ENCODE measurements at regions not wholly inside any gene's neighbourhood (a gene's known extent, or its start where the extent isn't known, plus 50 kb on each side); places are given as distances from the start of the nearest gene placed in this dataset.

DNA sequence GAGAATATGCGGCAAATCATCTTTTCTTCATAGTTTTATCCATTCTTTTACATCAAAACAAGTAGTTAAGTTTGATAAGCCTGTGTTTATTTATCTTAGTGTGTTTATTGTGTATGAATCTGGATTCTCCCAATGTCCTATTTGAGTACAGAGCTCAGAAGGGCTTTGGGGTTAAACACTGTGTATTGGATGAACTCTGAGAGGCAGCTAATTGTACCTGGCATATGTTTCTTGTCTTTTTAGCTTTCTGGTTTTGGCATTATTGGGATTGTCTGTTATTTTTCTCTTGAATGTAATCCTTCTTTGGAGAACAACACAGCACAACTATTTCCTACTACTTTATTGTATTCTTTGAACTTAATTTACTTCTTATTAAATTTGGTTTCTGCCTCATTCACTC is 906.9 kb downstream of the ADGRL2 start:
- FAIRE-seq, result no peak

DNA sequence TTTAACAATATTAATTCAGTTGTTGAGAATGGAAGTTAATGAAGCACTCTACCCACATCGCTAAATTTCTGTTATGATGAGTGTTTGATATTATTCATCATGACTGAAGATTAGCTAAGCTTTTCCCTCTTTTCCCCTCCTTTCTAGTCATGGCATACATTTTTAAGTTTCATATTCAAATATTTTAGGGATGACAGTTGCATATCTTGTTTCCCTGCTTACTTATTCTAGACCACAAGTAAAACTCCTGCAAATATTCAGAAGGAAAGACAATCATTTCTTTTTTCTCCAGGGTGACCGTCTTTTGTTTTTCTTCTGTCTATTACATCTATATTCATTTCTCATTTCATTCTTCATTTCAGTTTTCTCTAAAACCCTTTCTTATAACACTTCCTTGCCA is 906.0 kb downstream of the ADGRL2 start:
- FAIRE-seq, result no peak

DNA sequence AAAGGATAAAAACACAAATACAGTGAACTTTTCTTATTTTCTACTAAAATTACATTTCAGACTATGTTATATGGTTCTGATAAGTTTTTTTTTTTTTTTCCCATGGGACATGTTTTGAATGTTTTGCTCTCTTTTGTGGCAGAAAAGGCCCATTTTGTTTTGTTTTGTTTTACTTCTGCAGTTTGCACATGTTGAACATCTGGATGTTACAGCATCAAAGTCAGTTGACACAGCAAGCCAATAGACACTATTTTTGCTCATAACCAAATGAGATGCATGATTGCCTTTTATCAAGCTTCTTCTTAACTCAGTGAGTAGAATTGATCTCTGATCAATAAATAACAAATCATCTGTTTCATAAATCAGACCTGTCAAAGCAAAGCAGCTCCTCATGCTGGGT is 904.2 kb downstream of the ADGRL2 start:
- no peak for FAIRE-seq

DNA sequence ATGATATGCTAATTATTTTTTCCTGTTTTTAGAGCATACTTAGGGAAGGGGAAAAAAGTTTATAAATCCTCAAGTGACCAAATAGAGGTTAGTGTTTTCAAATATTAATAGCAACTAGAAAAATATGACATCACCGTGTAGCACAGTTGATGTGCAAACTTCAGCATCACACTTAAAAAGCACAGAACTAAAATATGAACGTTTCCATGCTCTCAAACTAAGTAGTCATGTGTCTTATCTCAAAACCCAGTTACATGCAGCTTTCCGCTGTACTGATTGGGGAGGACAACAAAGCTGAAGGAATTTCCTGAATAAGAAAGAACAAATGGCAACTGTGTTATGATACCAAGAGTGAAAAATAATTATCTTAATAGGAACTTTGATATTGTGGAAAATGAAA is 903.7 kb downstream of the ADGRL2 start:
- FAIRE-seq, result no peak

DNA sequence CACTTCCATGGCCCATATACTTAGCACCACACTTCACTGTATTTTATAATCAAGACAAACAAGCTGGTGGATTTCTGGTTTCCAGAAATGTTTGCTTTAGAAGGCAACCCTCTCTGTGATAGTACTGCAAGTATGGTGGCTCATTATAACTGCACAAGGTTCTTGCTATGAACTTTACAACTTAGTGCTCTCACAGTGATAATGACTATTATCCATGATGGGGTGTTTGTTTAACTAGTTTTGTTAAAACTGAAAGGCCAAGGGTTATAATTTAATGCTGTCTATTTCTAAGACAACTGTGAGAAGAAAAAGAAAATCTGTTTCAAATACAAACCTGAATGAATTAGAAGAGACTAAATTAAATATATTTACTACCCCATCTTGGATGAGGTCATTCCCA is 903.2 kb downstream of the ADGRL2 start:
- no peak for FAIRE-seq

DNA sequence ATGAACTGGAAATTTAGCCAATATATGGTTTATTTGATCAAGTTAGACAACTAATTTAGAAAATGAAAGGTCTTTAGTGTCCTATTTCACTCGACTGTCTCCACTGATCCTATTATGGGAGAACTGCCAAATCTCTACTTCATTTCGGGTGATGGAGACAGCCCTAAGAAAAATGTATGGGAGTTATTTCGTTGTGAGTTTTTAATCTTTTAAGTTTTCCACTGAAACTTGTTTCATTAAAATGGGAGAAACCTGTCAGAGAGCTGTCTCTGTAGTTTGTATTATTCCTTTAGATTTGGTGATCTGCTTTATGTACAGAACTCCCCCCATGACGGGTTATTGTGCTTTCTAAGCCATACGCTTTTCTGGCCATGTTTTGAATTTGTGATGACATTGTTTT is 899.7 kb downstream of the ADGRL2 start:
- FAIRE-seq, result no peak

DNA sequence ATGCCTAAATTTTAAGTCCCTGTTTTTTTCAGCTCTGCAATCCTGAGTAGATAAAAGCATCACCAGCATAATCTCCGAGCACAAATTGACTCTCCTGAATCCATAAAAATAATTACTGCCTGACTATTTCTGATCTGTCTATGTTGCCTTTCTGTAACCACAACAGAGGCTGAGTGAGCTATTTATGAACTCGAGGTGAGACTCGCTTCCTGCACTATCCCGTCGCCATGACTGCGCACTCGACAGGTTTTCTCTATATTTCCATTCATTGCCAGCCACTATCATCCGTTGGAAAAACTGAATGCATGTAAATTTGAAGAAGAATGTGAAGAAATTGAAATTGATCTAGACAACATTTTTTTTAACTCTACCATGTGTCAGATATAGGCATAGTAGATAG is 897.2 kb downstream of the ADGRL2 start:
- FAIRE-seq, result no peak

DNA sequence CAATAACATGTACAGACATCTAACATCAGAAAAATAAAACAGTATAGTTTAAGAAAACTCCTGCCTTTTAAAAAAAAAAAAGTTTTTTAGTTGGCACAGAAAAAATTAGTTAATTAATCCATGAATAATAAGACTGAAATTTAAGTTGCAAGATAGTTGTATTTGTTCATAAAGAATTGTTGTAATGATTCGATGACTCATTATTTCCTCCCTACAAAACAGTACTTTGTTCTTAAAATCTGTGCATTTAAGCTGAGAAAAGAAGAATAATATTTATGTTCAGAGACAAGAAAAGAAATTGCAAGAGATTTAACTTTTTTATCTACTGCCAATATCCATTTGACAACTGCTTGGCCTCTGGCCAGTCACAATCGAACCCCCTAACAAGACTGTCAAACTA is 894.7 kb downstream of the ADGRL2 start:
- FAIRE-seq, result no peak

DNA sequence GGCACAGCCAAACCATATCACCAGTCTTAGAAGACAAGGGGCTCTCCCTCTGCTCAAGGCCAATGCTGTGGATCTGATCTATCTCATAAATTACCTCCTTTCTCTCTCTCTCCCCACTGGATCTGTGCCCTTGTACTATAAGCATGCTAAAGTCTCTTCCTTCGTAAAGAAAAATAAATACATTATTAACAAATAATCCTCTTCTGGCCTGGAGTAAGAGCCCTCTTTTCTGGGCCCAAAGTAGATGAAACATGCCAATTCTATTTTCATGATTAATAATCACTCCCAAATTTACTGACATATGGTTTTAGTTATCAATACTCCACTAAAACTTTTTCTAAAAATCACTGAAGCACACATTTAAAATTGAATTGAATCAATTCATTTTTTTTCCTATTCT is 889.7 kb downstream of the ADGRL2 start:
- FAIRE-seq, result no peak

DNA sequence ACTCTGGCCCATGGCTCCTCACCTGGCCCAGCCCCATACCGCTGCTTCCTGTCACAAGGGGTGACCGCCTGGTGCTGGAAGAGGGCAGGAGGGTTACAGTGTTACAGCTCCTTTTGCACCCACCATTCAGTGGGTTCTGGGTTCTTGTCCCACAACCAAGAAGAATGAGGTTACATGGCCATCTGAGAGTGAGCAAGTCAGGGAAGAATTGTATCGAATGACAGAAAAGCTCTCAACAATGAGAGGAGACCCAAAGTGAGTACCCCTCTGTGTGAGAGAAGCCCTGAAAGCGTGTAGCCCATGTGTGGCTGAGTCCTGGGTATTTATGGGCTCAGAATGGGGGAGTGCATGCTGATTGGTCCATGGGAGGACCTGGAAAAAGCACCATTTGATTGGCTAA is 888.5 kb downstream of the ADGRL2 start:
- no peak for FAIRE-seq

- FAIRE-seq, result no peak
Measured at GRCh38 chr1:82686774-82687173, 886.0 kb downstream of the ADGRL2 start.

DNA sequence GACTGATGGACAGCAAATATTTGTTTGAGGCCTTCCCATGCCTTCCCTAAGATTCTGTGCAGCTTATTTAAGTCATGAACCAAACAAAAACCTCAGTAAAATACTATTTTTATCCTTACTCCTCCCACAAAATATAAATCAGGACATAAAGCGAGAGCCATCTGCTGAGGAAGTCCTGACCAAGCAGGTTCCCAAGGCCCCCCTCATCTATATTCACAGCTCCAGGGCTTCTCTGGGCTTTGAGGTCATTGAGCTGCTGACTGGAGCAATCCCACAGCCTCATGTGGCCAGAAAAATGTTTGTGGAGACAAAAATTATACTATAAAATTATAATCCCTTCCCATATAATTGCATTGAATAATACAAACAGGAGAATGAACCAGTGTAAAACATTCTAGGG is 846.2 kb downstream of the ADGRL2 start:
- FAIRE-seq, result no peak

GRCh38 chr1:82646336-82646735 is 845.6 kb downstream of the ADGRL2 start:
- FAIRE-seq, result no peak

- no peak for FAIRE-seq
Measured at GRCh38 chr1:82644186-82644915, 843.6 kb downstream of the ADGRL2 start.

DNA sequence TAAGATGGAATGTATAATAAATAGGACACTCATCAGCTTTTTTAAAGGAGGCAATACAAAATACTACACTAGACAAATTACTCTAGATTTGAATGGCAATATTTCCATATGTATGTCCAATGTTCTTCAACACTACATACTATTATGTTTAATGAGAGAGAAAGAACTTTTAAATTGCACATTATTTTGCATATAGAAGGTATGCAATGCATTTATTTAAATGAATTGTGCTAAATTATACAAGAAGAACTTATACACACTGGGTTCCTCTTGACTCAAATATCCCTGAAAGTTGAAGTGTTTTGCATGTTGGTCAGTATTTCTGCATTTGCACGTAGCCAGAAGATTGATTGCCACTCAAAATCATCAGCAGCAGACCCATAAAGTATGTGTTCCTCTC is 839.6 kb downstream of the ADGRL2 start:
- FAIRE-seq, result no peak

DNA sequence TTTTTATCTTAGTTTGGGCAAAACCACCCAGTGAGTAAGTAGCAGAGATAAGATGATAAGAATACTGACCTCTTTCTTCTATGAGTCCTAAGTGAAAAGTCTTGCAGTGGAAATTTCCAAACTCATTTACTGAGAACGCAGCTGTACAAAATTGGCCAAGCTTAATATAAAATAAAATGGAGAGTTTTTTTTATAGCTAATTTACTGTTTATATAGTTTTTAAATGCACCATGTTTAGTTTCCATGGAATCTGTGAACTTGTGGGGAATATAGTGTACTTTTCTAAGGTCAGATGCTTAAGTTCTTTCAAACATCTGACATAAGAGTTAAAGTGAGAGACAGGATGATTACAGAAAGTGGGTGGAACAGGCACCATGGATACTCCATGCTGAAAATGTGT is 833.5 kb downstream of the ADGRL2 start:
- no peak for FAIRE-seq

- no peak for FAIRE-seq
Measured at GRCh38 chr1:82632155-82632554, 831.4 kb downstream of the ADGRL2 start.

GRCh38 chr1:82628887-82629286 is 828.2 kb downstream of the ADGRL2 start:
- no peak for FAIRE-seq

DNA sequence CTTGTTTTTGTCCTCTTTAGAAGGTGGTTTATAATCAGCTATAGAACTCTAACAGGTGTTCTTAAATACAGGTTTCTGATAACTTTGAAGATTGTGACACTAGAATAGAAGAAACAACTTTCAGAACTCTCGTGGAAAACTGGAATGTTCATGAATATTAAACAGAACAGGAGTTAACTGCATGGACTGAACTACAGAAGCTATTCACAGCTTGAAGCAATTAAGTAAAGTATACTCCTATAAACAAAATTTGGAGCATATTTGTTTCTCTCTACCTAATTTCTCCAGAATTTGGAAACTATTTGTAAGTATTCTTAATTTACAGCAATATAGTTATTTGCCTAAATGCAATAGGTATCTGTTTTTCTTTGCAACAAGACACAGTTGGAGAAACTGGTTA is 824.8 kb downstream of the ADGRL2 start:
- FAIRE-seq, result no peak

DNA sequence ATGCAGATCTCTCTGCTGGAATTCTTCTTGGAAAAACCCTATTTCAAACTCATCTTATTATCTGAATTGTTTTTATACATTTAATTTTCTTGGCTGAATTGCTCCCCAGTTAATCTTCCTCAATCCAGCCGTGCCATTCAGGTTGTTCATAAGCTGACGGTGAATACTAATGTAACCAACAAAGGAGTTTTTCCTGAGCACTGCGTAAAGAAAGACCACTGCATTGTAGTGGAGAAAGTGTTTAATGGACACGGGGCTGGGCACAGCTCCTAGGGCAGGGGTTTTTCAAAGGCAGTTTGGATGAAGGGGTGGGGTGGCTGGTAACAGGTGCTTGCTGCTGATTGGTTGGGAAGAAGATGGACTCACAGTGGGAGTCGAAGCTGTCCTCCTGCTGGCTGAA is 820.3 kb downstream of the ADGRL2 start:
- FAIRE-seq, result no peak

- FAIRE-seq, result no peak
Measured at GRCh38 chr1:82614090-82614489, 813.4 kb downstream of the ADGRL2 start.

- FAIRE-seq, result no peak
Measured at GRCh38 chr1:82612986-82613385, 812.3 kb downstream of the ADGRL2 start.

DNA sequence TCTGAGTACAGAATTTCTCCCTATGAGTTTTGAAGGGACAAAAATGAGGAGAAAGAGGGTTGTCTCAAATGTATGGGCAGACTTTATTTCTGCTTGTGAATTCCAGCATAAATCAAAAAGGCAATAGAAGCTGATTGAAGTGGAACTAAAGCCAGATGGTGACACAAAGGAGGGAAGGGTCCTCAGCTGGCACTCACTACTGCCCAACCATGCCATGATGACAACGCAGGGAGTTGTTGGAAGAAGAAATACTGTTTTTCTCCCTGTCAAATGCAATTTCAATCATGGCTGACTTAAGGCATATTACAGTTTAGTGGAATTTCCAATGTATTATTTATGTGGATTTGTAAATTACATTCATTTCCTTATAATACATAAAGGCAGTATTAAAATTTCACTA is 805.8 kb downstream of the ADGRL2 start:
- FAIRE-seq, result no peak

DNA sequence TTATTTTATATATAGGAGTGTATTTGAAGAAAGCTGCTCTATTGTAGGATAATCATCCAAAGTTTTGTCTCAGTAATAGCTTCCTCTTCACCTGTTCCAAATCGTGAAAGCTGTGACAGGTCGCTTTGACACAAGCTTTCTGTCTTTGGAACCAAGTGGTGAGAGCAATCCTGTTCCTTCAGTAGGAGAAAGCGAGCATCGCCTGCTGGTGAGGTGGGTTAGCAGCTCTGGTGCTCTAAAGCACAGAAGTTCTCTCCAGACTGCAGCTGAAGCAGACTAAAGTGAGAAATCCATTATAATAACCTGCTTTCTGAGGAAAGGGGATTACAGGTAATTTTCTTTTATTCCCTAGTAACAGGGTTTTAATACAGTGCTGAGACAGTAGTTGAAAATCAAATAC is 803.8 kb downstream of the ADGRL2 start:
- no peak for FAIRE-seq

GRCh38 chr1:82600314-82600713 is 799.6 kb downstream of the ADGRL2 start:
- FAIRE-seq, result no peak

DNA sequence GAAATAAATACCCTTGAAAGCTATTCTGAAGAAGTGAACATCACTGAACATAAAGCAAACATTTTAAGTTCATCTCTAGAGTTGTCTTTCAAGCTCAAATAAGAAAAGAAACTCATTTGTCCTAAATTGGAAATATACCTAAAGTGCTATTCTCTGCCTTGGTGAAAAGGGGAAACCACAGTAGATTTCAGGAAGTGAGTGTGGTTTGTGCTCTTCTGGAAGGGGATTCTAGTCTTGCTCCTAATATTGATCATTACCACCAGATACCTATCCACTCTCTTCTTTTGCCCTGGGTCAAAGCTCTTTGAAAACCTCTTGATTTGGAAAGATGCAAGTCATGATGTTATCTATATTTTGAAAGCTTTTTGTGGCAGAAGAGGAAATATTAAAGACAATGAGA is 798.1 kb downstream of the ADGRL2 start:
- FAIRE-seq, result no peak
